Endodermal cell (in vitro differentiated cells): ENCODE measurements at regions not wholly inside any gene's neighbourhood (a gene's known extent, or its start where the extent isn't known, plus 50 kb on each side); places are given as distances from the start of the nearest gene placed in this dataset.

ENCODE experiments used
- DNase-seq: peaks from one replicate; pipeline ENCODE4 v3.0.0-alpha.2; 2017
- H3K27ac ChIP-seq: 2 replicates; pipeline ENCODE4 v1.5.1; 2013; ENCODE audit warnings: mild to moderate bottlenecking, low read depth, low read length, moderate library complexity
- H3K27me3 ChIP-seq: 2 replicates; pipeline ENCODE4 v1.6.1; 2013; ENCODE audit warnings: mild to moderate bottlenecking, low read length, moderate library complexity; ENCODE audit not compliant: insufficient read depth, control insufficient read depth, poor library complexity, severe bottlenecking
- H3K36me3 ChIP-seq: 2 replicates; pipeline ENCODE4 v1.7.0; 2013; ENCODE audit warnings: mild to moderate bottlenecking, low read length, moderate library complexity; ENCODE audit not compliant: control insufficient read depth, insufficient read depth
- H3K4me1 ChIP-seq: one replicate; pipeline ENCODE4 v1.7.0; 2013; ENCODE audit warnings: low read length; ENCODE audit not compliant: control insufficient read depth, insufficient read depth
- H3K4me3 ChIP-seq: 2 replicates; pipeline ENCODE4 v1.5.1; 2013; ENCODE audit warnings: mild to moderate bottlenecking, low read length, moderate library complexity
- H3K9ac ChIP-seq: 2 replicates; pipeline ENCODE4 v1.6.1; 2013; ENCODE audit warnings: mild to moderate bottlenecking, low read length, moderate library complexity; ENCODE audit not compliant: poor library complexity, severe bottlenecking; ENCODE audit errors: extremely low read depth
- H3K9me3 ChIP-seq: 2 replicates; pipeline ENCODE4 v1.6.1; 2013; ENCODE audit warnings: mild to moderate bottlenecking, low read length, moderate library complexity; ENCODE audit not compliant: control insufficient read depth
- H3K27ac Mint-ChIP-seq: 2 replicates; pipeline ENCODE4 v1.8.0; 2020; ENCODE audit warnings: mixed read lengths
- H3K27me3 Mint-ChIP-seq: 2 replicates; pipeline ENCODE4 v1.8.0; 2021; ENCODE audit warnings: mild to moderate bottlenecking, mixed read lengths; ENCODE audit not compliant: insufficient read depth
- H3K36me3 Mint-ChIP-seq: 2 replicates; pipeline ENCODE4 v1.8.0; 2020; ENCODE audit warnings: low read depth, mixed read lengths
- H3K4me1 Mint-ChIP-seq: 2 replicates; pipeline ENCODE4 v1.8.0; 2020; ENCODE audit warnings: mixed read lengths
- H3K4me3 Mint-ChIP-seq: 2 replicates; pipeline ENCODE4 v1.8.0; 2020; ENCODE audit warnings: mild to moderate bottlenecking, moderate library complexity, mixed read lengths
- H3K9me3 Mint-ChIP-seq: 2 replicates; pipeline ENCODE4 v1.8.0; 2020; ENCODE audit warnings: mild to moderate bottlenecking, mixed read lengths
- CTCF ChIP-seq: fragments of 200-600 bp; sonication (generic); conservative IDR thresholded peaks from 2 replicates; pipeline ENCODE4 v1.5.0; 2021; ENCODE audit warnings: antibody characterized with exemption, mild to moderate bottlenecking
- WGBS, 2 experiments: methylation state at CpG; one replicate each; pipeline versions ENCODE4 v1.1.5 to v1.1.7; 2013; ENCODE audit warnings: missing lambda C conversion rate in 2 of 2, mixed read lengths in 1 of 2; ENCODE audit not compliant: insufficient coverage in 1 of 2, insufficient read length in 1 of 2; 5-methylcytosine and 5-hydroxymethylcytosine counted together

GRCh38 chr6:159525445-159526025 is 167.5 kb downstream of the SOD2 start:
- WGBS, 2 experiments, result 86 to 89% methylated on average over 8 to 9 of the region's 9 CpGs
- Histone ChIP-seq H3K27ac (no peak overlapping the region), H3K4me1 (no peaks in the 10 kb centered on the region), H3K4me3 (no peak overlapping the region), H3K9ac (no peak overlapping the region), H3K36me3 (no peaks in the 10 kb centered on the region), H3K27me3 (no peaks in the 10 kb centered on the region), H3K9me3 (peaks cover 9% of the 10 kb centered on the region)
- peaks cover 9% of the 10 kb centered on the region for H3K4me1 Mint-ChIP-seq
- H3K27ac Mint-ChIP-seq, result peak overlapping the region; percentile 78
- no peaks in the 10 kb centered on the region for H3K36me3 Mint-ChIP-seq
- no peak for DNase-seq
- no peak for TF ChIP-seq CTCF
- H3K4me3 Mint-ChIP-seq, result no peak overlapping the region
- peaks cover 9% of the 10 kb centered on the region for H3K27me3 Mint-ChIP-seq
- no peaks in the 10 kb centered on the region for H3K9me3 Mint-ChIP-seq

- no peak for TF ChIP-seq CTCF
- H3K9me3 ChIP-seq, result peaks cover 20% of the 10 kb centered on the region
- no peaks in the 10 kb centered on the region for H3K9me3 Mint-ChIP-seq
Measured at GRCh38 chr6:159522877-159523547, 170.0 kb downstream of the SOD2 start.

GRCh38 chr6:159521962-159522361 is 171.1 kb downstream of the SOD2 start:
- H3K27ac Mint-ChIP-seq, result no peak overlapping the region
- TF ChIP-seq CTCF, result no peak
- DNase-seq, result no peak
- H3K4me1 ChIP-seq, result no peaks in the 10 kb centered on the region
- no peaks in the 10 kb centered on the region for H3K27me3 ChIP-seq
- no peaks in the 10 kb centered on the region for H3K36me3 ChIP-seq
- no peaks in the 10 kb centered on the region for H3K9me3 Mint-ChIP-seq
- peaks cover 20% of the 10 kb centered on the region for H3K9me3 ChIP-seq
- H3K9ac ChIP-seq, result no peak overlapping the region
- peaks cover 9% of the 10 kb centered on the region for H3K4me1 Mint-ChIP-seq
- no peak overlapping the region for H3K27ac ChIP-seq
- peaks cover 16% of the 10 kb centered on the region for H3K27me3 Mint-ChIP-seq
- no peak overlapping the region for H3K4me3 ChIP-seq
- no peak overlapping the region for H3K4me3 Mint-ChIP-seq
- H3K36me3 Mint-ChIP-seq, result no peaks in the 10 kb centered on the region

More at GRCh38 chr6:159522877-159523547, 170.0 kb downstream of the SOD2 start:
- WGBS, 2 experiments, result 72% methylated on average over 4 of the region's 4 CpGs; no CpG with 5 or more reads in 1 of the 2 experiments
- no peak for DNase-seq
- Mint-ChIP-seq H3K36me3 (no peaks in the 10 kb centered on the region), H3K4me1 (peaks cover 9% of the 10 kb centered on the region), H3K27me3 (peaks cover 9% of the 10 kb centered on the region), H3K27ac (no peak overlapping the region), H3K4me3 (no peak overlapping the region)
- Histone ChIP-seq H3K27me3 (no peaks in the 10 kb centered on the region), H3K4me1 (no peaks in the 10 kb centered on the region), H3K9ac (no peak overlapping the region), H3K4me3 (no peak overlapping the region), H3K36me3 (no peaks in the 10 kb centered on the region), H3K27ac (no peak overlapping the region)
